VCaP (cell line): ENCODE measurements at regions not wholly inside any gene's neighbourhood (a gene's known extent, or its start where the extent isn't known, plus 50 kb on each side); places are given as distances from the start of the nearest gene placed in this dataset.

Experiments used
- H3K27ac ChIP-seq: fragments of 450-650 bp; 2 replicates; pipeline ENCODE4 v1.5.1; 2017
- TF ChIP-seq, protein P1 (sequence below): fragments of 450-650 bp; conservative IDR thresholded peaks from 2 replicates; pipeline ENCODE4 v1.5.1; 2017; ENCODE audit warnings: mild to moderate bottlenecking, moderate library complexity

GRCh38 chrX:84933956-84934556 lies 69.6 kb upstream of the APOOL start:
- no peak overlapping the region for H3K27ac ChIP-seq
- TF ChIP-seq, protein P1, sequence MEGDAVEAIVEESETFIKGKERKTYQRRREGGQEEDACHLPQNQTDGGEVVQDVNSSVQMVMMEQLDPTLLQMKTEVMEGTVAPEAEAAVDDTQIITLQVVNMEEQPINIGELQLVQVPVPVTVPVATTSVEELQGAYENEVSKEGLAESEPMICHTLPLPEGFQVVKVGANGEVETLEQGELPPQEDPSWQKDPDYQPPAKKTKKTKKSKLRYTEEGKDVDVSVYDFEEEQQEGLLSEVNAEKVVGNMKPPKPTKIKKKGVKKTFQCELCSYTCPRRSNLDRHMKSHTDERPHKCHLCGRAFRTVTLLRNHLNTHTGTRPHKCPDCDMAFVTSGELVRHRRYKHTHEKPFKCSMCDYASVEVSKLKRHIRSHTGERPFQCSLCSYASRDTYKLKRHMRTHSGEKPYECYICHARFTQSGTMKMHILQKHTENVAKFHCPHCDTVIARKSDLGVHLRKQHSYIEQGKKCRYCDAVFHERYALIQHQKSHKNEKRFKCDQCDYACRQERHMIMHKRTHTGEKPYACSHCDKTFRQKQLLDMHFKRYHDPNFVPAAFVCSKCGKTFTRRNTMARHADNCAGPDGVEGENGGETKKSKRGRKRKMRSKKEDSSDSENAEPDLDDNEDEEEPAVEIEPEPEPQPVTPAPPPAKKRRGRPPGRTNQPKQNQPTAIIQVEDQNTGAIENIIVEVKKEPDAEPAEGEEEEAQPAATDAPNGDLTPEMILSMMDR: no peak
